Breast epithelium (tissue), 3 donors: ENCODE measurements at regions not wholly inside any gene's neighbourhood (a gene's known extent, or its start where the extent isn't known, plus 50 kb on each side); places are given as distances from the start of the nearest gene placed in this dataset.

Source experiments
- POLR2A ChIP-seq: fragments of 450-650 bp; IDR thresholded peaks from one replicate; pipeline ENCODE4 v1.6.1; 2016; ENCODE audit warnings: antibody characterized with exemption, mild to moderate bottlenecking, moderate library complexity
- POLR2AphosphoS5 ChIP-seq, 3 donors: sonication (generic); formaldehyde crosslinking; IDR thresholded peaks; one replicate each; pipeline ENCODE4 v1.6.1; 2017; ENCODE audit warnings: antibody characterized with exemption in 3 of 3
- TF ChIP-seq, protein P1 (sequence below), 3 donors: fragments of 450-650 bp; IDR thresholded peaks; one replicate each; pipeline ENCODE4 v1.5.1; 2016 to 2017; ENCODE audit warnings: antibody characterized with exemption in 3 of 3, mild to moderate bottlenecking in 3 of 3, moderate library complexity in 3 of 3

GRCh38 chr22:48886604-48887393, 940.9 kb downstream of the BRD1 start:
- TF ChIP-seq, protein P1, sequence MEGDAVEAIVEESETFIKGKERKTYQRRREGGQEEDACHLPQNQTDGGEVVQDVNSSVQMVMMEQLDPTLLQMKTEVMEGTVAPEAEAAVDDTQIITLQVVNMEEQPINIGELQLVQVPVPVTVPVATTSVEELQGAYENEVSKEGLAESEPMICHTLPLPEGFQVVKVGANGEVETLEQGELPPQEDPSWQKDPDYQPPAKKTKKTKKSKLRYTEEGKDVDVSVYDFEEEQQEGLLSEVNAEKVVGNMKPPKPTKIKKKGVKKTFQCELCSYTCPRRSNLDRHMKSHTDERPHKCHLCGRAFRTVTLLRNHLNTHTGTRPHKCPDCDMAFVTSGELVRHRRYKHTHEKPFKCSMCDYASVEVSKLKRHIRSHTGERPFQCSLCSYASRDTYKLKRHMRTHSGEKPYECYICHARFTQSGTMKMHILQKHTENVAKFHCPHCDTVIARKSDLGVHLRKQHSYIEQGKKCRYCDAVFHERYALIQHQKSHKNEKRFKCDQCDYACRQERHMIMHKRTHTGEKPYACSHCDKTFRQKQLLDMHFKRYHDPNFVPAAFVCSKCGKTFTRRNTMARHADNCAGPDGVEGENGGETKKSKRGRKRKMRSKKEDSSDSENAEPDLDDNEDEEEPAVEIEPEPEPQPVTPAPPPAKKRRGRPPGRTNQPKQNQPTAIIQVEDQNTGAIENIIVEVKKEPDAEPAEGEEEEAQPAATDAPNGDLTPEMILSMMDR (IDR thresholded peaks at IDR 0.05): no peak
- no peak for TF ChIP-seq POLR2A
- TF ChIP-seq POLR2AphosphoS5 (IDR thresholded peaks at IDR 0.05): no peak
